Gastroesophageal sphincter (tissue), 4 donors: ENCODE measurements at regions not wholly inside any gene's neighbourhood (a gene's known extent, or its start where the extent isn't known, plus 50 kb on each side); places are given as distances from the start of the nearest gene placed in this dataset.
A peak's percentile ranks its signal among the peaks of the same experiment; 100 is the strongest.

Experiments used
- ATAC-seq: fragments of 150-250 bp; one replicate; pipeline ENCODE4 v1.9.1; 2016; ENCODE audit warnings: mild to moderate bottlenecking, moderate library complexity
- H3K27ac ChIP-seq, 4 donors: fragments of 200-600 bp; sonication (generic) in 3 of 4; 1 replicate in 3 of 4; 2 replicates in 1 of 4; pipeline ENCODE4 v1.5.1; 2016 to 2019
- H3K27me3 ChIP-seq: fragments of 200-600 bp; sonication (generic); one replicate; pipeline ENCODE4 v1.5.1; 2019
- H3K36me3 ChIP-seq, 2 donors: fragments of 200-600 bp; sonication (generic); one replicate each; pipeline ENCODE4 v1.5.1; 2019; ENCODE audit warnings: control low read depth in 1 of 2
- H3K4me1 ChIP-seq, 3 donors: fragments of 200-600 bp; sonication (generic); 1 replicate in 2 of 3; 2 replicates in 1 of 3; pipeline ENCODE4 v1.5.1; 2016 to 2019; ENCODE audit warnings: control low read depth in 2 of 3
- H3K4me3 ChIP-seq, 2 donors: fragments of 200-600 bp; sonication (generic); one replicate each; pipeline ENCODE4 v1.5.1; 2019; ENCODE audit warnings: mild to moderate bottlenecking in 1 of 2, moderate library complexity in 1 of 2
- H3K9me3 ChIP-seq, 3 donors: fragments of 200-600 bp; sonication (generic); one replicate each; pipeline ENCODE4 v1.5.1; 2017 to 2019; ENCODE audit warnings: control low read depth in 2 of 3
- EP300 ChIP-seq: sonication (generic); formaldehyde crosslinking; IDR thresholded peaks from one replicate; pipeline ENCODE4 v1.6.1; 2017; ENCODE audit warnings: antibody characterized with exemption, mild to moderate bottlenecking
- POLR2A ChIP-seq, 2 donors: fragments of 450-650 bp; IDR thresholded peaks; one replicate each; pipeline ENCODE4 v1.6.1; 2017; ENCODE audit warnings: antibody characterized with exemption in 2 of 2, mild to moderate bottlenecking in 2 of 2, moderate library complexity in 1 of 2
- POLR2AphosphoS5 ChIP-seq: sonication (generic); formaldehyde crosslinking; IDR thresholded peaks from one replicate; pipeline ENCODE4 v1.6.1; 2017; ENCODE audit warnings: antibody characterized with exemption
- WGBS, 2 donors: methylation state at CpG; one replicate each; pipeline ENCODE4 v1.1.5; 2018; ENCODE audit warnings: low coverage in 1 of 2; 5-methylcytosine and 5-hydroxymethylcytosine counted together
- TF ChIP-seq, protein P1 (sequence below), 4 experiments: fragments of 200-600 bp in 2 of 4; fragments of 450-650 bp in 2 of 4; sonication (generic) in 1 of 4; IDR thresholded peaks; one replicate each; pipeline ENCODE4 v1.5.1; 2017 to 2019; ENCODE audit warnings: antibody characterized with exemption in 4 of 4, mild to moderate bottlenecking in 2 of 4, moderate library complexity in 2 of 4

DNA sequence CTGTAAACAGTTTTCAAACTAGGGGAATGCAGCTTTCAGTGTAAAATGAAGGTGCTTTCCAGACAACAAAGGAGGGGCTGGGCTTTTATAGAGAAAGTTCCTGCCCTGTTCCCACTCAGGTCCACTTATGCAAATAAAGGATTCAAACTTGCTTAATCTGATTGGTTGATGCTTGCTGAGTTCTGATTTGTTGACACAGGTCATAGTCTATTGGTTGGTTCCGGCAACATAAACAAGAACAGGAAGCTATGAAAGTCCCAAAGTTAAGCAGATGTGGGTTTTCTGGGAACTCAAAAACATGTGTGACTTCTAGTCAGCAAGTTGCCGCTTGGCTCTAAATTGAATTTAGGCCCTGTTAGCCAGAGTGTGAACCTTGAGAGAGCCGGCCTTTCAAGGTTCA, 194.2 kb upstream of the SVIL start:
- 40 to 75% methylated on average over 1 to 2 of the region's 3 CpGs for WGBS, 2 donors
- H3K36me3 ChIP-seq: no peaks in the 10 kb centered on the region
- no peak for ATAC-seq
- TF ChIP-seq POLR2AphosphoS5 (no peak), EP300 (no peak), POLR2A (IDR thresholded peaks at IDR 0.05) (no peak)
- TF ChIP-seq, protein P1, sequence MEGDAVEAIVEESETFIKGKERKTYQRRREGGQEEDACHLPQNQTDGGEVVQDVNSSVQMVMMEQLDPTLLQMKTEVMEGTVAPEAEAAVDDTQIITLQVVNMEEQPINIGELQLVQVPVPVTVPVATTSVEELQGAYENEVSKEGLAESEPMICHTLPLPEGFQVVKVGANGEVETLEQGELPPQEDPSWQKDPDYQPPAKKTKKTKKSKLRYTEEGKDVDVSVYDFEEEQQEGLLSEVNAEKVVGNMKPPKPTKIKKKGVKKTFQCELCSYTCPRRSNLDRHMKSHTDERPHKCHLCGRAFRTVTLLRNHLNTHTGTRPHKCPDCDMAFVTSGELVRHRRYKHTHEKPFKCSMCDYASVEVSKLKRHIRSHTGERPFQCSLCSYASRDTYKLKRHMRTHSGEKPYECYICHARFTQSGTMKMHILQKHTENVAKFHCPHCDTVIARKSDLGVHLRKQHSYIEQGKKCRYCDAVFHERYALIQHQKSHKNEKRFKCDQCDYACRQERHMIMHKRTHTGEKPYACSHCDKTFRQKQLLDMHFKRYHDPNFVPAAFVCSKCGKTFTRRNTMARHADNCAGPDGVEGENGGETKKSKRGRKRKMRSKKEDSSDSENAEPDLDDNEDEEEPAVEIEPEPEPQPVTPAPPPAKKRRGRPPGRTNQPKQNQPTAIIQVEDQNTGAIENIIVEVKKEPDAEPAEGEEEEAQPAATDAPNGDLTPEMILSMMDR (IDR thresholded peaks at IDR 0.05): no peak
- no peak overlapping the region for H3K4me3 ChIP-seq
- H3K4me1 ChIP-seq: peaks cover 0 to 34% (median 0%) of the 10 kb centered on the region in 3 donors
- peaks cover 0 to 6% (median 0%) of the 10 kb centered on the region in 3 donors for H3K9me3 ChIP-seq
- H3K27me3 ChIP-seq: no peaks in the 10 kb centered on the region
- H3K27ac ChIP-seq: peak overlapping the region in 2 of 4 donors; percentile 21 to 64

DNA sequence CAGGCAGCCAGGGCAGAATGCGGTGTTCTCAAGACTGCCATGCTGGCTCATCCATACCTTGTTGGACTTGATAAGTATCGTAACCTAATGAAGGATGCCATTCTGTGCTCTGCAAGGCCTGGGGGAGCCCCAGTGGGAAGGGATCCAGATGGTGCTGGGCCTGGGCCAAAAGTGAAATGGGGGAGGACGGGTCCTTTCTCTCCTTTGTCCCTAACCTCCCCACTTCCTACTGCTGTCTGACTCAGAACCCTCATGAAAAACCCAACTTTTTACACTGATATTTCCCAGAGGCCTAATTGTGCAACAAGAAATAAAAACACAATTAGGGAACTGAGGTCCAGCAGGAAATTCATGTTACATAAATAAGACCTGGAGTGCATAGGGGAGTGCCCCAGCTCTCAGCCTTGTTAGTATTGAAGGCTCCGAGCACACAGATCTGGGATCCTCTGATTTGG, 193.7 kb upstream of the SVIL start:
- Histone ChIP-seq H3K4me1 (peaks cover 0 to 38% (median 0%) of the 10 kb centered on the region in 3 donors), H3K27ac (peak overlapping the region in 2 of 4 donors; percentile 21 to 64), H3K4me3 (no peak overlapping the region), H3K27me3 (no peaks in the 10 kb centered on the region), H3K9me3 (peaks cover 0 to 6% (median 0%) of the 10 kb centered on the region in 3 donors), H3K36me3 (no peaks in the 10 kb centered on the region)
- 63 to 75% methylated on average over 1 to 3 of the region's 4 CpGs for WGBS, 2 donors
- TF ChIP-seq POLR2AphosphoS5 (no peak), POLR2A (IDR thresholded peaks at IDR 0.05) (no peak), EP300 (no peak)
- TF ChIP-seq, protein P1 (IDR thresholded peaks at IDR 0.05): no peak
- ATAC-seq: no peak

DNA sequence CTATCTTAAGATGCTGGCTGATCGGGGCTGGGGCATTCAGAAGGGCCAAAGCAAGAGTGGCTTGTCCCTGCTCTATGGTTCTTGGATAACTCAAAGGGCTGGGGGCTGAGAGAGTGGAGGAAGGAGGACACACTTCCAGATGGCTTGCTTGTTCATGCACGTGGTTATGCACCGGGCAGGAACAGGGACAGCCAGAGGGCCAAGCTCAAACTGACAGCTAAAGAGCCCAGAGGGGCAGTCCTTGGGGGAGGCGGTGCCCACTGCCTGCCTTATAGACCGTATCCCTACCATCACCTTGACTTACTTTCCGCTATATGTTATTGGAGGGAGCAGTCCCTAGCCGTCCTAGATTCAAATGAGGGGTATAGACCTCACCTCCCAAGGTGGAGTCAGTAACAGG, 192.7 kb upstream of the SVIL start:
- no peak for ATAC-seq
- Histone ChIP-seq H3K27ac (peak overlapping the region in 1 of 4 donors; percentile 28), H3K4me3 (no peak overlapping the region), H3K36me3 (no peaks in the 10 kb centered on the region), H3K4me1 (peaks cover 0 to 48% (median 0%) of the 10 kb centered on the region in 3 donors), H3K9me3 (peaks cover 0 to 6% (median 0%) of the 10 kb centered on the region in 3 donors), H3K27me3 (no peaks in the 10 kb centered on the region)
- TF ChIP-seq POLR2A (IDR thresholded peaks at IDR 0.05) (no peak), EP300 (no peak), POLR2AphosphoS5 (no peak)
- TF ChIP-seq, protein P1 (IDR thresholded peaks at IDR 0.05): no peak
- WGBS, 2 donors: 93 to 97% methylated on average over 6 to 7 of the region's 7 CpGs

DNA sequence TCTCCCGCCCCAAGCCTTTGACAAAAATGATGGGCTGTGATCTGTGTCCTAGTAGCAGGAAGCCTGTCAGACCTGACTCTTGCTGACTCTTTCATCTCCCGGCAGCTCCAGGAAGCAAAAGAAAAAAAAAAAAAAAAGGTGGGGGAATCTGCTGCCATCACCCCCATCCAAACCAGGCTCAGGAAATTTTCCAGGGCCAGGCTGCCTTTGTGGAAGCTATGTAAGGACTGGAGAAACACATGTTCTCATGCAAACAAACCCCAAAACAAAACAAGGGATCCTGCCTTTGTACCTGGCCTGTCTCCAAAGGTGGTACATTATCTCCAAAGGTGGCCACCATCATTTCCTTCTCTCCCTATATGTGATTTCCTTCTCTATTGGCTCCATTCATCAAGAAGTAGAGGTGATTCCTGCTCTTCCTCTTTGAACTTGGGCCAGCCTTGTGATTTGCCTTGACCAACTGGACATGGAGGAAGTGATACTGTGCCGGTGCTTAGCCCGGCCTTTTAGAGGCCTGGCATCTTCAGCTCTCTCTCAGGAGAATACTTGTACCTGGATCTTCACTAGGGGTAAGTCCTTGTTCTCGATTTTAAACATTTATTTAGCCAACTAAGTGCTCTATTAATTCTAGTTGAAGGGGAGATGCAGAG, 192.2 kb upstream of the SVIL start:
- no peak for ATAC-seq
- Histone ChIP-seq H3K27ac (peak overlapping the region in 1 of 4 donors; percentile 27), H3K36me3 (no peaks in the 10 kb centered on the region), H3K4me3 (no peak overlapping the region), H3K9me3 (peaks cover 0 to 6% (median 0%) of the 10 kb centered on the region in 3 donors), H3K4me1 (peaks cover 0 to 54% (median 0%) of the 10 kb centered on the region in 3 donors), H3K27me3 (no peaks in the 10 kb centered on the region)
- TF ChIP-seq POLR2AphosphoS5 (no peak), EP300 (no peak), POLR2A (IDR thresholded peaks at IDR 0.05) (no peak)
- TF ChIP-seq, protein P1 (IDR thresholded peaks at IDR 0.05): no peak
- 67 to 100% methylated on average over 3 to 5 of the region's 5 CpGs for WGBS, 2 donors

DNA sequence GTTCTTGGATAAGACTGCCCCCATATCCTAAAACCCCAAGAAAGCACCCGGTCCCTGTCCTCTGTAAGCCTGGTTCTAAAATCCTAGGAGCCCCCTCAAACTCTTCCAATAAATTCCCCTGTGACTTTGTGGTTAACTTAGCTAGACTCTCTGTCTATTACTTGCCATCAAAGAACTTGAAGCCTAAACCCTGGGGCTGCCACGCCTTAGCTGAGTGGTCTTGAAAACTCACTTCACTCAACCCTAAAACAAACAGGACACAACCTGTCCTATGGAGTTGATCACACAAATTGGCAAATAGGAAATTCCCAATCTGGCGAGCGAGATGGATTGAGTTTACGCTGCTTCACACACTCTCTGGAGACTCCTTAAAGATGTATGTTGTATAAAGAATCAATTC, 191.4 kb upstream of the SVIL start:
- TF ChIP-seq POLR2A (IDR thresholded peaks at IDR 0.05) (no peak), POLR2AphosphoS5 (no peak), EP300 (no peak)
- TF ChIP-seq, protein P1 (IDR thresholded peaks at IDR 0.05): no peak
- Histone ChIP-seq H3K36me3 (no peaks in the 10 kb centered on the region), H3K4me3 (no peak overlapping the region), H3K27me3 (no peaks in the 10 kb centered on the region), H3K4me1 (peaks cover 0 to 61% (median 4%) of the 10 kb centered on the region in 3 donors), H3K27ac (no peak overlapping the region), H3K9me3 (peaks cover 0 to 6% (median 0%) of the 10 kb centered on the region in 3 donors)
- no peak for ATAC-seq
- WGBS, 2 donors: 94 to 95% methylated on average over 3 to 4 of the region's 5 CpGs
